Testis (tissue), 2 donors: ENCODE measurements at regions not wholly inside any gene's neighbourhood (a gene's known extent, or its start where the extent isn't known, plus 50 kb on each side); places are given as distances from the start of the nearest gene placed in this dataset.

Source experiments
- DNase-seq: peaks from one replicate; pipeline ENCODE4 v3.0.0-alpha.2; 2019
- H3K27ac ChIP-seq, 2 donors: fragments of 200-600 bp; sonication (generic); one replicate each; pipeline ENCODE4 v1.5.1; 2019
- H3K27me3 ChIP-seq: fragments of 200-600 bp; sonication (generic); one replicate; pipeline ENCODE4 v1.5.1; 2019
- H3K36me3 ChIP-seq: fragments of 200-600 bp; sonication (generic); one replicate; pipeline ENCODE4 v1.5.1; 2017; ENCODE audit warnings: low read depth; ENCODE audit errors: missing control alignments
- H3K4me1 ChIP-seq: fragments of 200-600 bp; sonication (generic); one replicate; pipeline ENCODE4 v1.5.1; 2019
- H3K4me3 ChIP-seq, 2 donors: fragments of 200-600 bp; sonication (generic); one replicate each; pipeline ENCODE4 v1.5.1; 2017 to 2019
- H3K9me3 ChIP-seq: fragments of 200-600 bp; sonication (generic); one replicate; pipeline ENCODE4 v1.5.1; 2017
- CTCF ChIP-seq, 3 experiments: fragments of 450-650 bp in 2 of 3; fragments of 200-600 bp in 1 of 3; sonication (generic) in 1 of 3; IDR thresholded peaks; one replicate each; pipeline ENCODE4 v1.5.1; 2016 to 2019; ENCODE audit warnings: antibody characterized with exemption in 3 of 3, mild to moderate bottlenecking in 2 of 3, moderate library complexity in 1 of 3
- POLR2A ChIP-seq: fragments of 450-650 bp; IDR thresholded peaks from one replicate; pipeline ENCODE4 v1.6.1; 2017; ENCODE audit warnings: antibody characterized with exemption, mild to moderate bottlenecking, moderate library complexity
- WGBS, 2 donors: methylation state at CpG; one replicate each; pipeline ENCODE4 v1.1.5; 2018; 5-methylcytosine and 5-hydroxymethylcytosine counted together
- intact Hi-C: fragments of 100-400 bp; cut with DNase I; formaldehyde crosslinking; loops from one replicate; pipeline ENCODE4 v1.15.1; 2023; ENCODE audit warnings: low total_unique reads

DNA sequence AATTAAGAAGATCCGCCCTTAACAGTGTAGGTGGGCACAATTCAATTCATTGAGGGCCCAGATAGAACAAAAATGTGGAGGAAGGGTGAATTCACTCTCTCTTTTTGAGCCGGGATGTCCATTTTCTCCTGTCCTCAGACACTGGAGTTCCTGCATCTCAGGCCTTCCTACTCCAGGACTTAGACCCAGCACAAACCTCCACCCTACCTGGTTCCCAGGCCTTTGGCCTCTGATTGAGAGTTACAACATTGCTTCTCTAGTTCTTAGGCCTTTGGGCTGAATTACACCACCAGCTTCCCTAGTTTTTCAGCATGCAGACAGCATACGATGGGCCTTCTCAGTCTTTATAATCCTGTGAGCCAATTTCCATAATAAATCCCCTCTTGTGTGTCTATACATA is 87.8 kb upstream of the TMEM17 start:
- intact Hi-C loops: no loop called here
- WGBS, 2 donors: 95 to 97% methylated on average over 3 of the region's 3 CpGs
- H3K9me3 ChIP-seq: no peaks in the 10 kb centered on the region
- no peak for DNase-seq
- H3K36me3 ChIP-seq: no peaks in the 10 kb centered on the region
- no peaks in the 10 kb centered on the region for H3K27me3 ChIP-seq
- no peak overlapping the region for H3K4me3 ChIP-seq
- no peak for TF ChIP-seq CTCF (IDR thresholded peaks at IDR 0.05)
- TF ChIP-seq POLR2A: no peak
- H3K27ac ChIP-seq: no peak overlapping the region
- H3K4me1 ChIP-seq: peaks cover 5% of the 10 kb centered on the region

DNA sequence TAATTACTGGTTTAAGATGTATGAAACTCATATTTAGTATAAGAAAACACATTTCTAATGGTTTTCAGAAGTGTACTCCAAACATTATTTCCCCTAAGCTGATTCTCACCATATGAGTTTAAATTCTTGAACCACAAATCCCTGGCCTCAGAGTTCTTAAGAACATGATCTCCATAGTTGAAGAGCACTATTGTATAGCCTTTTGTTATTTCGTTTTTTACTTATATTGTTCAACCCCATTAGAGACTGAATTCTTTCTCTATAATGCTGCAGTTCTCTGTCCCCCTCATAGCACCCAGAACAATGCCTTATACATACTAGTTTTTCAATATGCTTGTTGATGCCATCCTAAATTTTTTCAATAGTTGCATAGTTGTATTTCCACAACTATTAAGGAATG is 85.5 kb upstream of the TMEM17 start:
- WGBS, 2 donors: 80 to 82% methylated on average over 1 of the region's 1 CpG
- TF ChIP-seq CTCF (IDR thresholded peaks at IDR 0.05) (no peak), POLR2A (no peak)
- Histone ChIP-seq H3K27me3 (no peaks in the 10 kb centered on the region), H3K27ac (no peak overlapping the region), H3K4me3 (no peak overlapping the region), H3K9me3 (no peaks in the 10 kb centered on the region), H3K36me3 (no peaks in the 10 kb centered on the region), H3K4me1 (peaks cover 5% of the 10 kb centered on the region)
- intact Hi-C loops: no loop called here
- DNase-seq: no peak

- no peak overlapping the region for H3K4me3 ChIP-seq
- intact Hi-C loops: no loop called here
- H3K9me3 ChIP-seq: no peaks in the 10 kb centered on the region
- peaks cover 5% of the 10 kb centered on the region for H3K4me1 ChIP-seq
- H3K36me3 ChIP-seq: no peaks in the 10 kb centered on the region
- WGBS, 2 donors: 34 to 45% methylated on average over 4 of the region's 4 CpGs
- no peak for TF ChIP-seq POLR2A
- no peak for TF ChIP-seq CTCF (IDR thresholded peaks at IDR 0.05)
- no peak for DNase-seq
- no peak overlapping the region for H3K27ac ChIP-seq
- no peaks in the 10 kb centered on the region for H3K27me3 ChIP-seq
Measured at GRCh38 chr2:62589691-62590356, 83.8 kb upstream of the TMEM17 start.

DNA sequence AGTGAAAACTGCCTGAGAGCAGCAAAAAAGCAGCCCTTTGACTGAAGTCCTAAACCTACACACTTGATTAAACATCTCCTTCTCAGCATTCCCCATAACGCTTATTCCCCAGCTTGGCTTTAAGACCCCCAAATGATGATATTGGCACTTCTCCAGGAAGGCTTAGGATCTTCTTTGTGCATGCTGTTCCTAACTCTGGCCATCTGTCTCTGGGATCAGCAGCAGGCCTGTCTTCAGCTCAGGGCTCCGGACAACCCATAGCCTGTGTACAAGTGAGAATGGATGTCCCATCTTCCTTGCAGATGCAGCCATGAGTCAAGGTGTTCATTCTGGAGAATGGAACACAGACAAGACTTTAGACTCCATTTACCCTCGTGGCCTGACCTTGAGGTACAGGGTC is 81.6 kb upstream of the TMEM17 start:
- Histone ChIP-seq H3K4me3 (no peak overlapping the region), H3K27ac (no peak overlapping the region), H3K4me1 (peaks cover 5% of the 10 kb centered on the region), H3K9me3 (no peaks in the 10 kb centered on the region), H3K36me3 (no peaks in the 10 kb centered on the region), H3K27me3 (no peaks in the 10 kb centered on the region)
- TF ChIP-seq POLR2A (no peak), CTCF (IDR thresholded peaks at IDR 0.05) (no peak)
- WGBS, 2 donors: 65 to 70% methylated on average over 3 of the region's 3 CpGs
- intact Hi-C loops: no loop called here
- no peak for DNase-seq

DNA sequence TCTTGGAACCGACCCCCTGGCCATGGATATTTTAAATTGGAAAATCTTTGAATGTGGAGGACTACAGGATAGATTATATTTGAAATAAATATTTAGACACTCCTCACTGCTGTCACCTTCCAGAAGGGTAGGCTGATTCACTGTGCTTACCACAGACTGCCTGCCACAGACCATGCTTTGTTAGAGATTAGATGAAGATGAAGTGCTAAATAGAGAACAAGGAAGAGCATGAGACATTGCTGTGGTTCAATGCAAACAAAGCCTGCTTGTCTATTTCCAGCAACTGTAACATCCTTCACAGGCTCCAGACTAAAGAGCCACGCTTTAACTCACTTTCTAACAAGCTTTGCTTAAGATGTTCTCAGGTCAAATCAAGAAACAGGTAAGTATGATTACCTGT is 81.0 kb upstream of the TMEM17 start:
- H3K36me3 ChIP-seq: no peaks in the 10 kb centered on the region
- no peaks in the 10 kb centered on the region for H3K9me3 ChIP-seq
- H3K27me3 ChIP-seq: no peaks in the 10 kb centered on the region
- H3K27ac ChIP-seq: no peak overlapping the region
- no peak overlapping the region for H3K4me3 ChIP-seq
- H3K4me1 ChIP-seq: peaks cover 5% of the 10 kb centered on the region
- 85 to 92% methylated on average over 2 of the region's 2 CpGs for WGBS, 2 donors
- DNase-seq: no peak
- intact Hi-C loops: no loop called here
- TF ChIP-seq POLR2A (no peak), CTCF (IDR thresholded peaks at IDR 0.05) (no peak)
